Heart left ventricle (tissue), 13 donors: ENCODE measurements at regions not wholly inside any gene's neighbourhood (a gene's known extent, or its start where the extent isn't known, plus 50 kb on each side); places are given as distances from the start of the nearest gene placed in this dataset.

Source experiments
- CTCF ChIP-seq, 12 donors: fragments of 200-600 bp; sonication (generic) in 4 of 12; IDR thresholded peaks; one replicate each; pipeline versions ENCODE4 v1.5.0 to v1.8.0; 2018 to 2022; ENCODE audit warnings: antibody characterized with exemption in 12 of 12, mild to moderate bottlenecking in 5 of 12
- POLR2A ChIP-seq, 2 donors: fragments of 450-650 bp; IDR thresholded peaks; one replicate each; pipeline ENCODE4 v1.6.1; 2017; ENCODE audit warnings: antibody characterized with exemption in 2 of 2, mild to moderate bottlenecking in 2 of 2, moderate library complexity in 2 of 2
- donor health status: ischemic (EF 13 %, LVEDD 7.1; RV severe dilation, severe dysfunction).
- donor health status: DM: no; HTN: yes; CAD: no.
- donor health status: DM: no; HTN: no; CAD: no.
- donor health status: ischemic (EF 25% LVEDD 6.9; RV normal size, moderate dysfunction).
- donor health status: ischemic (EF 25% LVEDD 5.7; RV mildly dilated, moderate dysfunction).
- donor health status: ischemic (EF 35%, LVEDD 5.7; RV mildly dilated, moderate dysfunction).
- donor health status: nonischemic (EF 11% LVEDD 7.7; RV severe dilation, severe dysfunction).
- donor health status: DM: yes; HTN: yes; CAD: no.
- donor health status: PGD.
- donor health status: ischemic (EF 29% LVEDD 5.4; RV normal size, mild dysfunction).
- donor health status: nonischemic (EF 23%, LVEDD 6.1; RV moderate dilation, normal function).

- TF ChIP-seq POLR2A (IDR thresholded peaks at IDR 0.05) (no peak), CTCF (IDR thresholded peaks at IDR 0.05) (no peak)
These were observed 550.0 kb downstream of the RAPGEF2 start for GRCh38 chr4:159652871-159653270.
